KMS-11 (cell line): ENCODE measurements at regions not wholly inside any gene's neighbourhood (a gene's known extent, or its start where the extent isn't known, plus 50 kb on each side); places are given as distances from the start of the nearest gene placed in this dataset.

Source experiments
- H2AFZ ChIP-seq: fragments of 200-600 bp; sonication (generic); 2 replicates; pipeline ENCODE4 v1.6.1; 2016; ENCODE audit warnings: antibody characterized with exemption, mixed run types, low read depth
- H3K27ac ChIP-seq: fragments of 200-600 bp; sonication (generic); 2 replicates; pipeline ENCODE4 v1.6.1; 2016; ENCODE audit warnings: mild to moderate bottlenecking, mixed run types
- H3K27me3 ChIP-seq: fragments of 200-600 bp; sonication (generic); 2 replicates; pipeline ENCODE4 v1.6.1; 2017; ENCODE audit warnings: mild to moderate bottlenecking, low read depth, mixed run types, moderate library complexity; ENCODE audit not compliant: insufficient read depth
- H3K36me3 ChIP-seq: fragments of 200-600 bp; sonication (generic); 2 replicates; pipeline ENCODE4 v1.6.1; 2017; ENCODE audit warnings: mild to moderate bottlenecking, mixed run types; ENCODE audit not compliant: insufficient read depth
- H3K4me1 ChIP-seq: fragments of 200-600 bp; sonication (generic); 2 replicates; pipeline ENCODE4 v1.6.1; 2016; ENCODE audit warnings: mild to moderate bottlenecking, low read depth, mixed run types; ENCODE audit not compliant: poor library complexity, severe bottlenecking
- H3K4me2 ChIP-seq: fragments of 200-600 bp; sonication (generic); 2 replicates; pipeline ENCODE4 v1.7.0; 2016; ENCODE audit warnings: mild to moderate bottlenecking, mixed run types
- H3K4me3 ChIP-seq: fragments of 200-600 bp; sonication (generic); IDR thresholded peaks from 2 replicates; pipeline ENCODE4 v1.6.1; 2017; ENCODE audit warnings: low read depth, low read length, mixed read lengths; ENCODE audit not compliant: insufficient read depth
- H3K79me2 ChIP-seq: fragments of 200-600 bp; sonication (generic); 2 replicates; pipeline ENCODE4 v1.6.1; 2016; ENCODE audit warnings: low read depth, mixed run types; ENCODE audit not compliant: insufficient read depth
- H3K9ac ChIP-seq: fragments of 200-600 bp; sonication (generic); 2 replicates; pipeline ENCODE4 v1.6.1; 2016; ENCODE audit warnings: mild to moderate bottlenecking, mixed run types
- H4K20me1 ChIP-seq: fragments of 200-600 bp; sonication (generic); 2 replicates; pipeline ENCODE4 v1.6.1; 2016; ENCODE audit warnings: mild to moderate bottlenecking, mixed run types; ENCODE audit not compliant: insufficient read depth
- TF ChIP-seq, protein P1 (sequence below): fragments of 200-600 bp; sonication (generic); conservative IDR thresholded peaks from 2 replicates; pipeline ENCODE4 v1.6.1; 2017; ENCODE audit warnings: low read depth, mild to moderate bottlenecking, antibody characterized with exemption, low read length, moderate library complexity, mixed read lengths

DNA sequence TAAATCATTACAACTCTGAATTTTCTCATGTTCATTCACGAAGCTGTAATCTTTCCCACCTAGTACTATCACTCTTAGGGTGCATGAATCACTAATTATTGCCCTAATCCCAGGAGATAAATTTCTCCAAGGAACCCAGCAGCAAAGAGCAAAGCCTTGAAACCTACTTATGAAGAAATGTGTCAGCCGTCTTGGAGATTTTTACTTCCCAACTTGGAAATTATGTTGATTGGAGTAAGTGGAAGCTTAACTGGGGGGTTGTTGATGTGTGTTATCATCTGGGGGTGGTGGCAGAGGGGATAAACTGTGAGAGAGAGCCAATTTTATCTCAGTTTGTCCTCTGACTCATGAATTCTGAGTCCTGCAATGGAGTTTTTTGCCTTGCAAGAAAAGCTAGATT is 440.5 kb upstream of the WWC1 start:
- H3K27me3 ChIP-seq, result no peaks in the 10 kb centered on the region
- no peak overlapping the region for H3K4me2 ChIP-seq
- TF ChIP-seq, protein P1, sequence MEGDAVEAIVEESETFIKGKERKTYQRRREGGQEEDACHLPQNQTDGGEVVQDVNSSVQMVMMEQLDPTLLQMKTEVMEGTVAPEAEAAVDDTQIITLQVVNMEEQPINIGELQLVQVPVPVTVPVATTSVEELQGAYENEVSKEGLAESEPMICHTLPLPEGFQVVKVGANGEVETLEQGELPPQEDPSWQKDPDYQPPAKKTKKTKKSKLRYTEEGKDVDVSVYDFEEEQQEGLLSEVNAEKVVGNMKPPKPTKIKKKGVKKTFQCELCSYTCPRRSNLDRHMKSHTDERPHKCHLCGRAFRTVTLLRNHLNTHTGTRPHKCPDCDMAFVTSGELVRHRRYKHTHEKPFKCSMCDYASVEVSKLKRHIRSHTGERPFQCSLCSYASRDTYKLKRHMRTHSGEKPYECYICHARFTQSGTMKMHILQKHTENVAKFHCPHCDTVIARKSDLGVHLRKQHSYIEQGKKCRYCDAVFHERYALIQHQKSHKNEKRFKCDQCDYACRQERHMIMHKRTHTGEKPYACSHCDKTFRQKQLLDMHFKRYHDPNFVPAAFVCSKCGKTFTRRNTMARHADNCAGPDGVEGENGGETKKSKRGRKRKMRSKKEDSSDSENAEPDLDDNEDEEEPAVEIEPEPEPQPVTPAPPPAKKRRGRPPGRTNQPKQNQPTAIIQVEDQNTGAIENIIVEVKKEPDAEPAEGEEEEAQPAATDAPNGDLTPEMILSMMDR, result no peak
- H3K9ac ChIP-seq, result no peak overlapping the region
- H3K79me2 ChIP-seq, result no peaks in the 10 kb centered on the region
- H4K20me1 ChIP-seq, result no peaks in the 10 kb centered on the region
- no peaks in the 10 kb centered on the region for H3K36me3 ChIP-seq
- H3K4me3 ChIP-seq, result no peak overlapping the region
- H2AFZ ChIP-seq, result no peak overlapping the region
- no peak overlapping the region for H3K27ac ChIP-seq
- no peaks in the 10 kb centered on the region for H3K4me1 ChIP-seq

DNA sequence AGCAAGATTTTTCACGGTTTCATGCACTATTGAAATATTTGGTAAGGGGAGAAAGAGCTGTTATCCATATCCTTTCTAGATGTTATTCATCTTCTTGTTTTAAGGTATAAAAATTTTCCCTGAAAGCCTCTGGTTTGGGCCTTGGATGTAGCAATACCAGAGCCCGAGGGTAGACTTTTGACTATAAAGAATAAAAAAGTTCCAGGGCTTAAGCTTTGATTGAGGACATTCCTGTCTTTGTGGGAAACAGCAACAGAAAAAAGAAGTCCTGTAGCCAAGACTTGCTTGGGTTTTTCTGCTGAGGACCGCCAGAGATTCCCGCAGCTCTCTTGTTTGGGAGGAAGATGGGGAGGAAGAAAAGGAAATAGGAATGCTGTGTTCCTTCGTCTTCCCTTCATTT is 440.0 kb upstream of the WWC1 start:
- Histone ChIP-seq H3K4me3 (no peak overlapping the region), H3K36me3 (no peaks in the 10 kb centered on the region), H2AFZ (no peak overlapping the region), H3K4me2 (no peak overlapping the region), H3K27me3 (no peaks in the 10 kb centered on the region), H3K27ac (no peak overlapping the region), H3K79me2 (no peaks in the 10 kb centered on the region), H3K9ac (no peak overlapping the region), H4K20me1 (no peaks in the 10 kb centered on the region), H3K4me1 (no peaks in the 10 kb centered on the region)
- TF ChIP-seq, protein P1, result no peak

DNA sequence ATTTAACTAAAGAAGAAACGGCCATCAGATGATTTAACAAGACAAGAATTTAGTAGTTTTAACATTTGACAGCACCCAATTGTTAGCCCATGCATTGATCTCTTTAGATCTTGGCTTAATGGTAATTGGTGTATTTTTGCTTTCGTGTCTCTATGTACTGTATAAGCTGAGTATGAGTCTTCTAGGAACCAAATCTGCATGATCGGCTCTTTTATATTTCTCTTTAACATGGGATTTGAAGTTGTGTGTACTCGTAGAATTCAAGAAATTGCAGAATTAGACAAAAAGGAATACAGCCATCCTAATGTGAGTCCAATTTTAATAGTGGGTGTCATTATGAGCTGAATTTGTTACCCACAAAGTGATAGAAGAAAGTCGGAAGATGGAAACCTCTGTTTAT is 438.9 kb upstream of the WWC1 start:
- Histone ChIP-seq H3K27me3 (no peaks in the 10 kb centered on the region), H3K9ac (no peak overlapping the region), H3K27ac (no peak overlapping the region), H3K36me3 (no peaks in the 10 kb centered on the region), H2AFZ (no peak overlapping the region), H3K79me2 (no peaks in the 10 kb centered on the region), H3K4me1 (no peaks in the 10 kb centered on the region), H3K4me3 (no peak overlapping the region), H4K20me1 (no peaks in the 10 kb centered on the region), H3K4me2 (no peak overlapping the region)
- TF ChIP-seq, protein P1, result no peak

DNA sequence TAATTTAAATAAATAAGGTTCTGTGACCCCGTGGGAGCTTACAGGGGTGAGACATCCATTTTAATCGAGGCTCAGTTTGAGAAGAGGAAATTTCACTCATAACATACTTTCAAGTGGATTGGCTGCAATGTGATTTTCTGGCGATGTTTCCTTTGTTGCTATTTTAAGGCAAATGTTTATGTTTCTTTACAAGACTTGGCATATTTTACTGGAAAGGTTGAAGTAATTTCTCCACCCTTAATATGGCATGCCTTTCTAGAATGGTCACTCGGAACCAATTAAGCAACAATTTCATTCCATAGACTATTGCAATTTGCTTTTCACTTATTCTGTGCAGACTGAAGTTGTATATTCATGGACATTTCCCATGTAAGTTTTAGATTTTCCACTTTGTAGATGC is 438.0 kb upstream of the WWC1 start:
- no peak overlapping the region for H3K4me3 ChIP-seq
- H2AFZ ChIP-seq, result no peak overlapping the region
- no peaks in the 10 kb centered on the region for H4K20me1 ChIP-seq
- no peak overlapping the region for H3K9ac ChIP-seq
- no peaks in the 10 kb centered on the region for H3K4me1 ChIP-seq
- TF ChIP-seq, protein P1, result no peak
- no peak overlapping the region for H3K27ac ChIP-seq
- no peaks in the 10 kb centered on the region for H3K36me3 ChIP-seq
- H3K4me2 ChIP-seq, result no peak overlapping the region
- H3K79me2 ChIP-seq, result no peaks in the 10 kb centered on the region
- no peaks in the 10 kb centered on the region for H3K27me3 ChIP-seq

DNA sequence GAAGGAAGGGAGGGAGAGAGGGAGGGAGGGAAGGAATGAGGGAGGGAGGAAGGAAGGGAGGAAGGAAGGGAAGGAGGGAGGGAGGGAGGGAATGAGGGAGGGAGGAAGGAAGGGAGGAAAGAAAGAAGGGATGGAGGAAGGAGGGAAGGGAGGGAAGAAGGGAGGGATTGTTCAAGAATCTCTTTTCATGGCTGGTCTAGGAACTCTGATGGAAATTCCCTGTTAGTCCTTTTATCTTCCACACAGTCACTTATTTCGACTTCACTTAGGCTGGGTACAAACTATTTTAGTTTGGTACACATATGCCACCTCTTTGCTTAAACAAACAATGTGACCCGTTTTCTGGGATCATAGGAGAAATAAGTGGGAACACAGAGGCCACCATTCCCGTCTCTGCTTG is 435.6 kb upstream of the WWC1 start:
- Histone ChIP-seq H4K20me1 (no peaks in the 10 kb centered on the region), H3K27ac (no peak overlapping the region), H3K27me3 (no peaks in the 10 kb centered on the region), H2AFZ (no peak overlapping the region), H3K9ac (no peak overlapping the region), H3K4me1 (no peaks in the 10 kb centered on the region), H3K4me3 (no peak overlapping the region), H3K36me3 (no peaks in the 10 kb centered on the region), H3K79me2 (no peaks in the 10 kb centered on the region), H3K4me2 (no peak overlapping the region)
- TF ChIP-seq, protein P1, result no peak
